IMR-90 (cell line): ENCODE measurements at regions not wholly inside any gene's neighbourhood (a gene's known extent, or its start where the extent isn't known, plus 50 kb on each side); places are given as distances from the start of the nearest gene placed in this dataset.

ENCODE experiments used
- ATAC-seq: fragments of 200-7000 bp; cut with Tn5 transposase; 2 replicates; pipeline ENCODE4 v1.9.1; 2020; ENCODE audit warnings: low read depth, mild to moderate bottlenecking, moderate library complexity
- BruUV-seq: library from RNA; stranded (reverse); fragments of 400-500 nt; replicated peaks from 2 replicates; lab custom pipeline; 2021; lab: Mats Ljungman, UMichigan
- CTCF ChIA-PET: fragments of 300-600 bp; formaldehyde crosslinking; extraction: SDS; loops from one replicate; lab custom pipeline; 2021; ENCODE audit warnings: antibody characterized with exemption; lab: Yijun Ruan, JAX
- POLR2A ChIA-PET: fragments of 300-600 bp; sonication (Branson Sonifier 250); formaldehyde crosslinking; loops from one replicate; lab custom pipeline; 2022; ENCODE audit warnings: antibody characterized with exemption; ENCODE audit not compliant: unreplicated experiment; lab: Charles Lee
- DNase-seq: peaks from one replicate; pipeline ENCODE4 v3.0.0; 2013
- H2AFZ ChIP-seq: replicated peaks from 2 replicates; pipeline ENCODE3; 2013; ENCODE audit warnings: low read length, mild to moderate bottlenecking; ENCODE audit not compliant: poor library complexity
- H2AK5ac ChIP-seq: 2 replicates; pipeline ENCODE4 v1.6.1; 2013; ENCODE audit warnings: low read depth, low read length, inconsistent platforms
- H2AK9ac ChIP-seq: replicated peaks from 2 replicates; pipeline ENCODE3; 2013; ENCODE audit warnings: mild to moderate bottlenecking, low read depth, low read length, moderate library complexity; ENCODE audit not compliant: poor library complexity
- H2BK120ac ChIP-seq: 2 replicates; pipeline ENCODE4 v1.6.1; 2013; ENCODE audit warnings: low read depth, low read length, inconsistent platforms
- H2BK15ac ChIP-seq: 3 replicates; pipeline ENCODE4 v1.6.1; 2013; ENCODE audit warnings: low read depth, low read length, inconsistent platforms
- H2BK20ac ChIP-seq: 2 replicates; pipeline ENCODE4 v1.6.1; 2013; ENCODE audit warnings: low read depth, mild to moderate bottlenecking, inconsistent platforms, low read length, moderate library complexity
- H2BK5ac ChIP-seq: 2 replicates; pipeline ENCODE4 v1.6.1; 2013; ENCODE audit warnings: mild to moderate bottlenecking, low read depth, low read length, inconsistent platforms; ENCODE audit not compliant: poor library complexity, severe bottlenecking
- H3K14ac ChIP-seq: replicated peaks from 2 replicates; pipeline ENCODE4 v1.6.1; 2013; ENCODE audit warnings: low read depth, low read length, inconsistent platforms
- H3K18ac ChIP-seq: 2 replicates; pipeline ENCODE4 v1.6.1; 2013; ENCODE audit warnings: low read depth, low read length, control low read depth
- H3K23ac ChIP-seq: 2 replicates; pipeline ENCODE4 v1.6.1; 2013; ENCODE audit warnings: low read depth, low read length, inconsistent platforms
- H3K27ac ChIP-seq: 2 replicates; pipeline ENCODE4 v1.5.1; 2013; ENCODE audit warnings: mild to moderate bottlenecking, control low read depth, low read length; ENCODE audit not compliant: insufficient read depth
- H3K27me3 ChIP-seq: 2 replicates; pipeline ENCODE4 v1.6.1; 2013; ENCODE audit warnings: low read length; ENCODE audit not compliant: control insufficient read depth, insufficient read depth
- H3K36me3 ChIP-seq: 2 replicates; pipeline ENCODE4 v1.6.1; 2013; ENCODE audit warnings: low read length, mixed read lengths; ENCODE audit not compliant: control insufficient read depth, insufficient read depth
- H3K4ac ChIP-seq: 2 replicates; pipeline ENCODE4 v1.6.1; 2013; ENCODE audit warnings: low read depth, low read length, inconsistent platforms
- H3K4me1 ChIP-seq: 2 replicates; pipeline ENCODE4 v1.6.1; 2013; ENCODE audit warnings: low read length, mixed read lengths; ENCODE audit not compliant: control insufficient read depth, insufficient read depth
- H3K4me2 ChIP-seq: 2 replicates; pipeline ENCODE4 v1.6.1; 2013; ENCODE audit warnings: low read depth, mild to moderate bottlenecking, control low read depth, low read length, moderate library complexity
- H3K4me3 ChIP-seq: 2 replicates; pipeline ENCODE4 v1.5.1; 2013; ENCODE audit warnings: low read depth, mild to moderate bottlenecking, control low read depth, low read length, moderate library complexity; ENCODE audit not compliant: insufficient read depth
- H3K56ac ChIP-seq: 2 replicates; pipeline ENCODE4 v1.6.1; 2013; ENCODE audit warnings: low read length, inconsistent platforms; ENCODE audit not compliant: insufficient read depth; ENCODE audit errors: extremely low read depth
- H3K79me1 ChIP-seq, 2 experiments: 2 replicates each; pipeline ENCODE4 v1.6.1; 2013; ENCODE audit warnings: low read length in 2 of 2, inconsistent platforms in 1 of 2, low read depth in 1 of 2
- H3K9ac ChIP-seq: 2 replicates; pipeline ENCODE4 v1.6.1; 2013; ENCODE audit warnings: low read depth, low read length, control low read depth
- H3K9me1 ChIP-seq: 2 replicates; pipeline ENCODE4 v1.6.1; 2013; ENCODE audit warnings: low read length, inconsistent platforms; ENCODE audit not compliant: insufficient read depth
- H3K9me3 ChIP-seq: 2 replicates; pipeline ENCODE4 v1.6.1; 2013; ENCODE audit warnings: low read length; ENCODE audit not compliant: control insufficient read depth, insufficient read depth
- H4K20me1 ChIP-seq: 2 replicates; pipeline ENCODE4 v1.6.1; 2013; ENCODE audit warnings: low read length, inconsistent platforms; ENCODE audit not compliant: insufficient read depth
- H4K5ac ChIP-seq: 2 replicates; pipeline ENCODE4 v1.6.1; 2013; ENCODE audit warnings: mild to moderate bottlenecking, low read depth, low read length, control low read depth
- H4K8ac ChIP-seq, 2 experiments: 2 replicates each; pipeline ENCODE4 v1.6.1; 2013; ENCODE audit warnings: low read depth in 2 of 2, low read length in 2 of 2, control low read depth in 1 of 2, inconsistent platforms in 1 of 2
- H4K91ac ChIP-seq: 2 replicates; pipeline ENCODE4 v1.6.1; 2013; ENCODE audit warnings: low read depth, low read length, inconsistent platforms; ENCODE audit not compliant: insufficient read depth
- MAFK ChIP-seq: IDR thresholded peaks from 2 replicates; pipeline ENCODE4 v1.6.1; 2012; ENCODE audit warnings: low read depth, low read length, improper control_type of control experiment
- NFE2L2 ChIP-seq: fragments of 150-350 bp; IDR thresholded peaks from 2 replicates; pipeline ENCODE4 v1.6.1; 2016; ENCODE audit warnings: low read depth, mild to moderate bottlenecking, low read length
- RFX5 ChIP-seq: IDR thresholded peaks from 2 replicates; pipeline ENCODE4 v1.8.0; 2012; ENCODE audit warnings: low read depth, mild to moderate bottlenecking, low read length, moderate library complexity
- SMC3 ChIP-seq: fragments of 150-350 bp; IDR thresholded peaks from 2 replicates; pipeline ENCODE4 v1.6.1; 2016; ENCODE audit warnings: low read depth, mild to moderate bottlenecking, antibody characterized with exemption, low read length, moderate library complexity
- WGBS, 2 experiments: methylation state at CpG; one replicate each; pipeline versions ENCODE4 v1.1.5 to v1.1.7; 2013; ENCODE audit warnings: missing lambda C conversion rate in 2 of 2; ENCODE audit not compliant: insufficient read length in 1 of 2; ENCODE audit errors: extremely low coverage in 2 of 2; 5-methylcytosine and 5-hydroxymethylcytosine counted together
- dilution Hi-C: fragments of 300-500 bp; cut with HindIII; formaldehyde crosslinking; loops from one replicate; pipeline ENCODE4 v1.14.3; 2018; ENCODE audit warnings: low sequenced_read_pairs; ENCODE audit not compliant: unreplicated experiment
- in situ Hi-C: fragments of 300-500 bp; cut with MboI; formaldehyde crosslinking; loops from 3 replicates; pipeline ENCODE4 v1.14.3; 2019; ENCODE audit warnings: low sequenced_read_pairs, inconsistent platforms, mixed read lengths
- intact Hi-C: fragments of 100-400 bp; cut with micrococcal nuclease; formaldehyde crosslinking; loops from 2 replicates; pipeline ENCODE4 v1.10.0; 2022
- TF ChIP-seq, protein P1 (sequence below): conservative IDR thresholded peaks from 2 replicates; pipeline ENCODE4 v1.5.1; 2012; ENCODE audit warnings: mild to moderate bottlenecking, low read depth, low read length, improper control_type of control experiment

DNA sequence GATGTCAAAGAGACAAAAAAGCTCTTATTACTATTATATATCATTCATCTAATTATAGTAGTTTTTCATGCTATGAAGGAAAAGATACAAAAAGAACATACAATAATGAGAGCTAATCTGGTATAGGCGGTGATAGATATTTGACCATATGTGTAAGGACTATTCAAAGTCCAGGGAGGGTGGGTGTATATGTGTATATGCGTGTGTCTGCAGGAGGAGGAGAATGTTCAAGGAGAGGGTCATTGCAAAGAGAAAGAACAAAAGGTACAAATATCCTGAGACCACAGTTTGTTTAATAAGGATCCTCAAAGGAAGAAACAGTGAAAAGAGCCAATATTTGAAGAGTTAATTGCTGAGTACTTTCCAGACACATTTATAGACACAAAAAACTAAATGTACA lies 1288.6 kb upstream of the CITED2 start:
- Histone ChIP-seq H4K8ac (peak overlapping the region in 1 of 2 experiments; percentile 18; a peak in 1 of 4 replicates), H3K14ac (peak overlapping the region; percentile 72; the same call in 1 of the 2 replicates), H4K20me1 (no peaks in the 10 kb centered on the region), H3K56ac (no peak overlapping the region), H3K4me2 (no peak overlapping the region; the same call in 1 of the 2 replicates), H3K9me3 (no peaks in the 10 kb centered on the region), H2AFZ (no peak overlapping the region), H3K9ac (no peak overlapping the region), H2AK5ac (no peak overlapping the region), H3K4me1 (peaks cover 2% of the 10 kb centered on the region; the same call in 1 of the 2 replicates), H3K4me3 (peak overlapping the region; percentile 13; the same call in 1 of the 2 replicates), H2BK120ac (peak overlapping the region; percentile 68), H2BK5ac (peak overlapping the region; percentile 38), H3K27ac (no peak overlapping the region), H3K18ac (peak overlapping the region; percentile 57; the same call in 1 of the 2 replicates), H3K4ac (peak overlapping the region; percentile 24; the same call in 1 of the 2 replicates), H2AK9ac (no peak overlapping the region), H2BK20ac (peak overlapping the region; percentile 80; the same call in 1 of the 2 replicates), H3K9me1 (no peaks in the 10 kb centered on the region), H3K27me3 (no peaks in the 10 kb centered on the region), H2BK15ac (0 out of 3 replicates have a peak overlapping the region, but pooled peaks have one; percentile 89), H4K91ac (peak overlapping the region; percentile 26), H3K79me1 (no peaks in the 10 kb centered on the region), H3K23ac (no peak overlapping the region), H4K5ac (no peak overlapping the region; the same call in 1 of the 2 replicates), H3K36me3 (no peaks in the 10 kb centered on the region)
- ChIA-PET POLR2A (no interaction called here), CTCF (interaction anchor here (0.6 kb wide), 1 partner anchor 892 kb away, joined by 3 read pairs; no protein-coding TSS in a partner anchor)
- no TSS peak for BruUV-seq
- ATAC-seq: no peak
- TF ChIP-seq RFX5 (no peak), SMC3 (no peak), NFE2L2 (no peak), MAFK (no peak)
- TF ChIP-seq, protein P1, sequence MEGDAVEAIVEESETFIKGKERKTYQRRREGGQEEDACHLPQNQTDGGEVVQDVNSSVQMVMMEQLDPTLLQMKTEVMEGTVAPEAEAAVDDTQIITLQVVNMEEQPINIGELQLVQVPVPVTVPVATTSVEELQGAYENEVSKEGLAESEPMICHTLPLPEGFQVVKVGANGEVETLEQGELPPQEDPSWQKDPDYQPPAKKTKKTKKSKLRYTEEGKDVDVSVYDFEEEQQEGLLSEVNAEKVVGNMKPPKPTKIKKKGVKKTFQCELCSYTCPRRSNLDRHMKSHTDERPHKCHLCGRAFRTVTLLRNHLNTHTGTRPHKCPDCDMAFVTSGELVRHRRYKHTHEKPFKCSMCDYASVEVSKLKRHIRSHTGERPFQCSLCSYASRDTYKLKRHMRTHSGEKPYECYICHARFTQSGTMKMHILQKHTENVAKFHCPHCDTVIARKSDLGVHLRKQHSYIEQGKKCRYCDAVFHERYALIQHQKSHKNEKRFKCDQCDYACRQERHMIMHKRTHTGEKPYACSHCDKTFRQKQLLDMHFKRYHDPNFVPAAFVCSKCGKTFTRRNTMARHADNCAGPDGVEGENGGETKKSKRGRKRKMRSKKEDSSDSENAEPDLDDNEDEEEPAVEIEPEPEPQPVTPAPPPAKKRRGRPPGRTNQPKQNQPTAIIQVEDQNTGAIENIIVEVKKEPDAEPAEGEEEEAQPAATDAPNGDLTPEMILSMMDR: no peak
- DNase-seq: no peak
- in situ Hi-C loops (no loop called here), dilution Hi-C loops (no loop called here), intact Hi-C loops (no loop called here)
- WGBS, 2 experiments: no CpG with 5 or more reads among the region's 2 CpGs
